Right atrium auricular region (tissue), 2 donors: ENCODE measurements at regions not wholly inside any gene's neighbourhood (a gene's known extent, or its start where the extent isn't known, plus 50 kb on each side); places are given as distances from the start of the nearest gene placed in this dataset.

Experiments used
- DNase-seq: peaks from one replicate; pipeline ENCODE4 v3.0.0-alpha.2; 2019; ENCODE audit warnings: low spot score
- H3K27ac ChIP-seq, 2 donors: fragments of 200-600 bp; sonication (generic); 1 replicate in 1 of 2; 2 replicates in 1 of 2; pipeline ENCODE4 v1.5.1; 2016 to 2019
- H3K27me3 ChIP-seq, 2 donors: fragments of 200-600 bp; sonication (generic); one replicate each; pipeline versions ENCODE4 v1.5.1 to v1.6.0; 2017 to 2019
- H3K36me3 ChIP-seq: fragments of 200-600 bp; sonication (generic); one replicate; pipeline ENCODE4 v1.5.1; 2016
- H3K4me1 ChIP-seq, 2 donors: fragments of 200-600 bp; sonication (generic); one replicate each; pipeline versions ENCODE4 v1.5.1 to v1.6.0; 2017 to 2019
- H3K4me3 ChIP-seq, 2 donors: fragments of 200-600 bp; sonication (generic); 1 replicate in 1 of 2; 2 replicates in 1 of 2; pipeline ENCODE4 v1.5.1; 2017 to 2019; ENCODE audit warnings: mild to moderate bottlenecking in 1 of 2, moderate library complexity in 1 of 2
- H3K9me3 ChIP-seq, 2 donors: fragments of 200-600 bp; sonication (generic); one replicate each; pipeline ENCODE4 v1.5.1; 2019
- TF ChIP-seq, protein P1 (sequence below), 2 donors: fragments of 200-600 bp; sonication (generic); IDR thresholded peaks; one replicate each; pipeline ENCODE4 v1.5.1; 2019; ENCODE audit warnings: antibody characterized with exemption in 2 of 2

DNA sequence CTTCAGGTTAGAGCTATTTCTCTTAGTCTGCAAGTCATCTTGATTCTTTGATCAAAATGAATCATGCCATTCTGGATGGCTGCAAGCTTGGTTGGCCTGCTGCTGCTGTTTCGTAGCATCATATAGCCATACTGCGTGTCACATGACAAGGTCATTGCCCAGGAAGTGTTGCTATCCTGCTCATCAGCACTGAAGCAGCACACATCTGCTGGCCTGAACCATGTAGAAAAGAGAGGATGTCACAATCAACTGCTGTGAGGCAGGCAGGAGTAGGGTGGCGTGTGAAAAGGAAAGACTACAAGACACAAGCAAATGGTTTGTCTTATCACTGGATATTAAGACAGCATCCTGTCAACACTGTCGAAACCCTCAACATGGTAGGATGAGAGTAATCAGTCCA is 376.7 kb upstream of the RORB start:
- TF ChIP-seq, protein P1, sequence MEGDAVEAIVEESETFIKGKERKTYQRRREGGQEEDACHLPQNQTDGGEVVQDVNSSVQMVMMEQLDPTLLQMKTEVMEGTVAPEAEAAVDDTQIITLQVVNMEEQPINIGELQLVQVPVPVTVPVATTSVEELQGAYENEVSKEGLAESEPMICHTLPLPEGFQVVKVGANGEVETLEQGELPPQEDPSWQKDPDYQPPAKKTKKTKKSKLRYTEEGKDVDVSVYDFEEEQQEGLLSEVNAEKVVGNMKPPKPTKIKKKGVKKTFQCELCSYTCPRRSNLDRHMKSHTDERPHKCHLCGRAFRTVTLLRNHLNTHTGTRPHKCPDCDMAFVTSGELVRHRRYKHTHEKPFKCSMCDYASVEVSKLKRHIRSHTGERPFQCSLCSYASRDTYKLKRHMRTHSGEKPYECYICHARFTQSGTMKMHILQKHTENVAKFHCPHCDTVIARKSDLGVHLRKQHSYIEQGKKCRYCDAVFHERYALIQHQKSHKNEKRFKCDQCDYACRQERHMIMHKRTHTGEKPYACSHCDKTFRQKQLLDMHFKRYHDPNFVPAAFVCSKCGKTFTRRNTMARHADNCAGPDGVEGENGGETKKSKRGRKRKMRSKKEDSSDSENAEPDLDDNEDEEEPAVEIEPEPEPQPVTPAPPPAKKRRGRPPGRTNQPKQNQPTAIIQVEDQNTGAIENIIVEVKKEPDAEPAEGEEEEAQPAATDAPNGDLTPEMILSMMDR (IDR thresholded peaks at IDR 0.05) = no peak
- no peak overlapping the region for H3K27ac ChIP-seq
- no peaks in the 10 kb centered on the region for H3K9me3 ChIP-seq
- H3K4me1 ChIP-seq = no peaks in the 10 kb centered on the region
- H3K36me3 ChIP-seq = no peaks in the 10 kb centered on the region
- no peak for DNase-seq
- H3K4me3 ChIP-seq = no peak overlapping the region
- no peaks in the 10 kb centered on the region for H3K27me3 ChIP-seq

DNA sequence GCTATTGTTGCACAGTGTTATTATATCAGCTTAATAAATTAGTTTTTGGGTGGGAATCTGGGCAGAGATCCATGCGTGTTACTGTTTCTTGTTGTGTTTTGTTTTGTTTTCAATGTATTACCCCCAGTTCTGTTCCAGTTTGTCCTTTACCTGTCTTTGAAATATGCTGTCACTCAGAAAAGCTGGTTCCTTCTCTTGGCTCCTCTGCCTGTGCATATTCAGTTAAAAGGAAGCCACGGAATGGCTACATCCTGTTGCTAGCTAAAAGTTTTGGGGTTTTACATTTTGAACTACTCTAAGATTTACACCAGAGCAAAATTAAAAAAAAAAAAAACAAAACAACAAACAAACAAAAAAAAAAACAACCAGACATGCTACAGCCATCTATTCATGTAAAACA is 374.9 kb upstream of the RORB start:
- H3K4me3 ChIP-seq = no peak overlapping the region
- no peaks in the 10 kb centered on the region for H3K27me3 ChIP-seq
- no peaks in the 10 kb centered on the region for H3K4me1 ChIP-seq
- TF ChIP-seq, protein P1 (IDR thresholded peaks at IDR 0.05) = no peak
- no peak overlapping the region for H3K27ac ChIP-seq
- H3K36me3 ChIP-seq = no peaks in the 10 kb centered on the region
- H3K9me3 ChIP-seq = no peaks in the 10 kb centered on the region
- DNase-seq = no peak

DNA sequence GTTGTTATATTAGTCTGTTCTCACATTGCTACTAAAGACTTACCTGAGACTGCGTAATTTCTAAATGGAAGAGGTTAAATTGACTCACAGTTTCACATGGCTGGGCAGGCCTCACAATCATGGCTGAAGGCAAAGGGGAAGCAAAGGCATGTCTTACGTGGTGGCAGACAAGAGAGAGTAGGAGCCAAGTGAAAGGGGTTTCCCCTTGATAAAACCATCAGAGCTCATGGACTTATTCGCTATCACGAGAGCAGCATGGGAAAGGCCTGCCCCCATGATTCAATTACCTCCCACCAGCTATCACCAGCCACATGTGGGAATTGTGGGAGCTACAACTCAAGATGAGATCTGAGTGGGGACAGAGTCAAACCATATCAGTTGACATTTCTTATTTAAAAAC is 374.5 kb upstream of the RORB start:
- Histone ChIP-seq H3K4me3 (no peak overlapping the region), H3K9me3 (no peaks in the 10 kb centered on the region), H3K27me3 (no peaks in the 10 kb centered on the region), H3K36me3 (no peaks in the 10 kb centered on the region), H3K4me1 (no peaks in the 10 kb centered on the region), H3K27ac (no peak overlapping the region)
- no peak for DNase-seq
- TF ChIP-seq, protein P1 (IDR thresholded peaks at IDR 0.05) = no peak

DNA sequence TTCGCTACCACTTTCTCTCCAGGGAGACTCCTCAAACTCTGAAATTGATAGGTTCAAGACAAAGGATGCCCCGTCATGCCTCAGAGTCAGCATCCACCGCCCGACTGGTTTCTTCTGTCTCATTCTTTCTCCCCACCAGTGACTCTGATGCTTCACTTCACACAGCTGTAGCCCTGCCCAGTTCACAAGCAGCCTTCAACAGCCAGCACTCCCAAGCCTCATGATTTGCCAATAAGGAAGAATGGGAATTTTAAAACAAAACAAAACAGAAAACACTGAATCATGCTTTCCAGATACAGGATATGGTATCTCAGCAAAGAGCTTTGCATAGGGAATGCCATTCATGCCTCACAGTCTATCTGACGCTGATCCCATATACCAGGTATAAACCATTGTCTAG is 371.2 kb upstream of the RORB start:
- H3K27ac ChIP-seq = no peak overlapping the region
- H3K4me3 ChIP-seq = no peak overlapping the region
- TF ChIP-seq, protein P1 (IDR thresholded peaks at IDR 0.05) = no peak
- H3K36me3 ChIP-seq = no peaks in the 10 kb centered on the region
- no peak for DNase-seq
- H3K4me1 ChIP-seq = no peaks in the 10 kb centered on the region
- H3K9me3 ChIP-seq = no peaks in the 10 kb centered on the region
- no peaks in the 10 kb centered on the region for H3K27me3 ChIP-seq

DNA sequence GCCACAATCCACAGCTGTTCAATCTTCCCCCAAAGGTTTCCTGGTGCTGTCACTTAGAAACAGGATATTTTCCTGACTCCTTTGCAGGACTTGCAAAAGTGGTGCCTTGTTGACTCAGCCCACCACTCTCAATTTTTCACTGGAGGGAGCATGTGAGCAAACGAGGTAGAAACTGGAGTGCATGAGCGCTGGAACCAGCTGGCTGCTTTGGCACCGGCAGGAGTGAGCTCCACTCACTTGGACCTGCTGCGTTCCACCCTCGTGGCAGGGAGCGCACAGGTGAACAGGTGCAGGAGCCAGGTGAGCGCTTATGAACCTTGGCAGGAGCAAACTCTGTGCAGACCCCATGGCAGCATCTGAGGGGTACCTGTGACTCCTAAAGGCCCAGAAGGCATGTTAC is 364.1 kb upstream of the RORB start:
- TF ChIP-seq, protein P1 (IDR thresholded peaks at IDR 0.05) = no peak
- Histone ChIP-seq H3K27me3 (no peaks in the 10 kb centered on the region), H3K9me3 (no peaks in the 10 kb centered on the region), H3K36me3 (no peaks in the 10 kb centered on the region), H3K27ac (no peak overlapping the region), H3K4me3 (no peak overlapping the region), H3K4me1 (no peaks in the 10 kb centered on the region)
- DNase-seq = no peak

DNA sequence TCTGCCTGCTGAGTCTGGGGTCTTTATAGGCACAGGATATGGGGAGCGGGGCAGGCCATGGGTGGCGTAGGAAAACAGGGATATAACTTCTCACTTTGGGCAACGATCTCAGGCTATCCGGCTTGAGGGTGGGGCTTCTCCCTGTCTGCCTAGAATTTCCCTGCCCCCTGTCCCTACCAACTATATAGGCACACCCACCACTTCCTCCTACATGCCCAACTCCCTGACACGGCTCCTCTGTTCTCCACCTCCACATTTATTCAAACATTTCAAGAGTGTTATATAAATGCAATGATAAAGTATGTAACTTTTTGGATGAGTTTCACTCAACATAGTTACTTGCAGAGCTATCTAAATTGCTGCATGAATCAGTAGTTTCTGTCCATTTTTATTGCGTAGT is 363.2 kb upstream of the RORB start:
- no peaks in the 10 kb centered on the region for H3K9me3 ChIP-seq
- TF ChIP-seq, protein P1 (IDR thresholded peaks at IDR 0.05) = no peak
- H3K27me3 ChIP-seq = no peaks in the 10 kb centered on the region
- H3K27ac ChIP-seq = no peak overlapping the region
- H3K4me1 ChIP-seq = no peaks in the 10 kb centered on the region
- H3K4me3 ChIP-seq = no peak overlapping the region
- no peak for DNase-seq
- no peaks in the 10 kb centered on the region for H3K36me3 ChIP-seq
